GM18517 (cell line): ENCODE measurements at regions not wholly inside any gene's neighbourhood (a gene's known extent, or its start where the extent isn't known, plus 50 kb on each side); places are given as distances from the start of the nearest gene placed in this dataset.
"Not testable (repeated sequence)": the region's sequence is repeated elsewhere in the genome, so short reads cannot be mapped to it uniquely, and the experiment has no call there.

ENCODE experiments used
- ATAC-seq: cut with Tn5 transposase; IDR thresholded peaks from one replicate; pipeline ENCODE4 v1.9.1; 2021; ENCODE audit warnings: mild to moderate bottlenecking, moderate library complexity; ENCODE audit not compliant: unreplicated experiment

DNA sequence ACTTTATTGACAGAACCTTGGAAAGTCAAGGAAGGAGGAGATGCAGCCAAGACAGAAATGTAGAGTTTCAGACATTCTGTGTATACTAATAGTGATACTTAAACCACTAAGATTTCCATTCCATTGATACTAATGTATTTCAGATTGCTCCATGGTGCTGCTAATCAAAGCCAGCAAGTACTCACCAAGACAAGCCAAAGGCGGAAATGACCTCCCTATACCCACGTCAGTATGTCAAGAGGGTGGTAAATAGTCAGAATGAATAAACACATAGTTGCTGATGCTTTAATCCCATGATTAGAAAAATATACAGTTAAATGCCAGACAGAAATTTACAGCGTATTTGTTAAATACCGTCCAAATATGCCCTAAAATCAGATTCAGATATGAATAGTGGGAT lies 417.8 kb upstream of the INTU start:
- ATAC-seq = no peak

- no peak for ATAC-seq
These were observed 415.0 kb upstream of the INTU start for GRCh38 chr4:127217586-127218229.

DNA sequence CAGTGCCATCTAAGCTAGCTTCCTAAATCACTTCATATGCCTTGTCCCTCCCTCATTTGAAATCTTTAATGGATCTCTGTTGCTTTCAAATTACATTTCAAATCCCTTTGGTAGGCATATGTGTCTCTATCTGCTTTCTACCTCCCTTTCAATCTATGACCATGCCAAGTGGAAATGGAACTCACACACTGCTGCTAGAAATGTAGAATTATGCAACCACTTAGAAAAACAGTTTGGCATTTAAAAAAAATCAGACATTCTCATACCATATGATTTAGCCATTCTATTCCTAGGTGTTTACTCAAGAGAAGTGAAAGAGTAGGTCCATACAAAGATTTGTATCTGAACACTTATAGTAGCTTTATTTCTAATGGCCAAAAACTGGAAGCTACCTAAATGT lies 413.5 kb upstream of the INTU start:
- ATAC-seq = no peak

DNA sequence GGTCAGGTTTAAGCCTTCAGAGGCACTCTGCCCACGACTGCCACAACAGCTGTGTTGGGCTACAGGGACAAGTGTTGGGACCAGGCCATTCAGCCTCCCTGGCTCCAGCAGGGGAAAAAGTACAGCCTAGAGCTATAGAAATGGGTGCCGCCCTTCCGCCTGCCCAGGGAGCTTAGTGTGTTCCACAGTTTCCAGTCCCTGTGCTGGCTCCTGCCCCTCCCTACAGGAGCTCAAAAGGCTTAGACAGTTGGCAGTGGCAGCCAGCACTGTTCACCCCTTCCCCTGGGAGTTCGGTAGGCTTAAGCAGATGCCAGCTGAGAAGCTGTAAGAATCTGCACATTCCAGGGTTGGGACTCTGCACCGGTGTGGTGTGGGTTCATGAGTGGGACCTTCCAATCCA lies 408.2 kb upstream of the INTU start:
- no peak for ATAC-seq

- ATAC-seq = no peak
These were observed 402.7 kb upstream of the INTU start for GRCh38 chr4:127229855-127230608.

GRCh38 chr4:127236889-127237288 lies 395.9 kb upstream of the INTU start:
- no peak for ATAC-seq

- ATAC-seq = no peak
These were observed 395.2 kb upstream of the INTU start for GRCh38 chr4:127237581-127237980.

DNA sequence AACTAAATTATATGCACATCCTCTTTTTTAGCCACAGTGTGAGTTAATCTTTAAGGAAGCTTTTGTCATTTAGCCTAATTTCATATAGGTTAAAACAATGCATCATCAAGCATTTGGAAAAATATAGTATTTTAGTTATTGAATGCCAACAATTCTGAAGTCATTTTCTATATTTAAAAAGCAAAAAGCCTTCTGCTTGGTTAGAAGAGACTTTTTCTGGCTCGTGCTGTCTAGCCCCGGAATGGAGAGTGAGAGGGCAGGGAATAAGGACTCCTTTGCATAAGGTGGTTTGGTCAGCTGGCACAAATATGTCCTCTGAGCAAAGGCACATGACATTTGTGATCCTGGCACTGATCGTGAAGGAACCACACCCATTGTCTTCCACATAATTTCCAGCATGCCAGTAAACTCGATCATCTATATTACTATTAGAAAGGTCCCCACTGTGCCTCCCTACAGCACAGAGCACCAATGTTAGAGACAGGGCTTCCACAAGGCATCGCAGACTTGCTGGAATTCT lies 393.7 kb upstream of the INTU start:
- ATAC-seq = no peak

GRCh38 chr4:127239902-127240763 lies 392.6 kb upstream of the INTU start:
- ATAC-seq = no peak

DNA sequence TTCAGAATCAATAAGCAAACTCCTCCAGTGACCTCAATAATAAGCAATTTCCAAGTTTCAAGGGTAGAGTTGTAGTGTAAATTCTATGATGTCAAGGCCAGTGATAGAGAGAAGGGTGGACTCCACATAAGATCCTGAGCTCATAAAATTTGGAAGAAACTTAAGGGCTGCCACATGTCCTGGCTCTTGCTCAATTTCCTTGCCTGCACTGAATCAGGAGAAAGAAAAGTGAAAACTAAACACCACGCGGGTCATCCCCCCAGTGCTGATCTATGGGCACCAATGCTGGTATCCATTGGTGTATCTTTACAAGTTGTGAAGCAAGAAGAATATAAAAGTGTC lies 392.0 kb upstream of the INTU start:
- ATAC-seq = no peak

DNA sequence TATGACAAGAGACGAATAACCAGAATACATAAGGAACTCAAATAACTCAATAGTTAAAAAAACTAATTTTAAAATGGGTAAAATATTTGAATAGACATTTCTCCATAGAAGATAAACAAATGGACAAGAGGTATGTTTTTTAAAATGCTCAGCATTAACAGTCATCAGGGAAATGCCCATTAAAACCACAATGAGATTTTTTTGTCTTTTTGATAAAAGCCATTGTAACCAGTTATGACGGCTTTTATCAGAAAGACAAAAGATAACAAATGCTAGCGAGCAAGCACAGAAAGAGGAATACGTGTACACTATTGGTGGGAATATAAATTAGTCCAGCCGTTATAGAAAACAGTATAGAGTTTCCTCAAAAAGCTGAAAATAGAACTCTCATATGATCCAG lies 388.2 kb upstream of the INTU start:
- ATAC-seq = no peak

DNA sequence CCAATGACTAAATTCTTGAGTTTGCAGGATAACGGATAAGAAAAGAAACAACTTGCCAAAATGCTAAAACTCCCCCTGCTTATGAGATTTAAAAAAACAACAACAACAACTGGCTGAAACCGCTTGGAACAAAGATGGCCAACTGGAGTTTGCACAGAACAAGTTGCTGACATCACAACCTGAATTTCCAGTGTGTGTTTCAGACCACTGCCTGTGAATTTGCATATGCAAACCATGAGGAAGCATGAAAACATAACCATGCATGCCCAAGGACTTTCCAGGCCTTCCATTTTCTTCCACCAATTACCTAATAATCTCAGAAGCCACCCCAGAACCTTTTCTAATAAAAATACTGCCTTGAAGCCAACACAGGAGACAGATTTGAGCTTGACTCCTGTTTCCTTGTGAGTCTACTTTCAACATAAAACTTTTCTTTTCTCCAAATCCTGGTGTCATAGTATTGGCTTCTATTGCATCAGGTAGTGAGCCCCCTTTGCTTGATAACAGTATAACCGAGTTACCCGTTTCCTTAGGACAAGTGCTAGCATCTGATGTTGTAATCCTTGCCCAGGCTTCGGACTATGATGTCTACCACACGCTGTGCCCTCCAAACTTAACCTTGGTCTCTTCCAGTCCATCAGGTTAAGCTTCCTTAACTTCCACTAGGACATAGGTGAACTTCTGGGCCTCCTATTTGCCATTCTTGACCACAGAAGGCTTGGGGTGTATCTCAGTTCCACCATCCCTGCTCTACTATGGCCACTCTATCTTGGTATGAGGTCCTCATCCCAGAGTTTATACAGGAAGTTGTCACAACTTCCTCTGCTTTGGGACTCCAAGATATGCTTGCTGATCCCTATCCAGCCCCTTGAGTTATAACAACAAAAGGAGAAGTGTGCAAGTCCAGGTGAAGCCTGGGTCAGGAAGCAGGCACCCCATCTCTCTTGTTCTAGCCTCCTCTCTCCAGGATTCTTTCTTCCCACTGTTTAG lies 385.5 kb upstream of the INTU start:
- no peak for ATAC-seq

GRCh38 chr4:127249066-127249766 lies 383.5 kb upstream of the INTU start:
- ATAC-seq = no peak

DNA sequence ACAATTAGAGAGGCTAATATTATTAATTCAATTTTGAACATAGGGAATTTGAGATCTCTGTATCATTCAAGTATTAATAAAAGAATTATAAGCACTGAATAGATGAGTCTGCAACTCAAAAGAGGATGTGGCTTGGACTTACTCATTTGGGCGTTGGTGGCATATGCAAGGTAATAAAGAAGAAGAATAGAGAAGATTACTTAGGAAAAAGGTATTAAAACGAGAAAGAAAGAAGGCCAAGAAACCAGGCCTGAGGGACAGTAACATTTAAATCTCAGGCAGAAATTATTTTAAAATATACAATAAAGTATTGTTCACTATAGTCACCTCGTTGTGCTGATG lies 383.0 kb upstream of the INTU start:
- ATAC-seq = no peak

DNA sequence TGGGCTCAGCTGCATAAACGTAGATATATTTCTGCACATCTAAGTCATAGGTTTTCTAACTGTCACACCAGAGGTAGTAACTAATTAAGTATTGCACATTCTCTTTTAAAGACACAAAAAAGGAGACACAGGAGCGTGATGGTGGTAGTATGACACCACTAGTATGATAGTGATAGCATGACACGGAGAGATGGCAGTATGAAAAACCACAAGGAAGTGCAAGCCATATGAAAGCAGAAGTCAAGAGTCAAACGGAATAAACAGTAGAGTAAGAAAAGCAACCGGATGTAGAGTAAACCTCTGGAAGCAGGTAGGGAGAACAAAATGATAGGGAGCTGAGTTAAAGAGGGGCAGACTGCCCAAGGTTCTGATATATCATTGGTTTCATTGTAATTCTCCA lies 382.2 kb upstream of the INTU start:
- ATAC-seq = peak; percentile 83

GRCh38 chr4:127251423-127251822 lies 381.3 kb upstream of the INTU start:
- ATAC-seq = peak; percentile 71

DNA sequence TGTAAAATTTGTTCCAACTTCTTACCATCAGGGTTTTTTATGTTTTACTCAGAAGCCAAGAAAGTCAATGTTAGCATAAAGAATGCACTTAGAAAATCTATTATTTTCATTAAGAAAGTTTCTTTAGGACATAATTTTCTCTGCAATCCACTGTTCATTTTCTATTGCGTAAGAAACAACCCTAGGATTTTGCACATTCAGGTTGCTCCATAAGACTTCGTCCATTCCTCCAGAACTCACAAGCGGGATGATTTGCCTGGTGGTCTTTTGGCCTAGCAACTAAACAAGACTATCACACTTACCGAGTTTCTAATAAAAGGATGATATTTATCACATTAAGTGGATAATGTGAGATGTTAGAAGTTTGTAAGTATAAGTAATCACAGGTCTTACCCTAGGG lies 376.3 kb upstream of the INTU start:
- ATAC-seq = no peak

DNA sequence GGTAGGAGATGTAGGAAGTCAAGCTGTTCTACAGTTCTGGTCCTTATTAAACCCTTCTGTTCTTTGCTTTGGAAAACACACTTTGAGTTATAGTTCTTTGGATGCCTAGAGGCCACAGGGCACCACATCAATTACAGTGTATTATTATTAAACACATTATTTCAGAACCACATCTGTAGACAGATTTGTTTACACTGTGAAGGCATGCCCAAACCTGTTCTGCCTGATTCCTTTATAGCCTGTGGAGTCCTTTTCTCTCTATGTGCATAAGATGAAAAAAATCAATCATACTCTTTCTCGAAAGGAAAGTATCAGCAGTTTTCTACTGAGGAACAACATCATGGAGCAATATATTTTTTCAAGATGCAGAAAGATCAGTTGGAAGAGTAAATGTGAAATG lies 371.3 kb upstream of the INTU start:
- no peak for ATAC-seq

DNA sequence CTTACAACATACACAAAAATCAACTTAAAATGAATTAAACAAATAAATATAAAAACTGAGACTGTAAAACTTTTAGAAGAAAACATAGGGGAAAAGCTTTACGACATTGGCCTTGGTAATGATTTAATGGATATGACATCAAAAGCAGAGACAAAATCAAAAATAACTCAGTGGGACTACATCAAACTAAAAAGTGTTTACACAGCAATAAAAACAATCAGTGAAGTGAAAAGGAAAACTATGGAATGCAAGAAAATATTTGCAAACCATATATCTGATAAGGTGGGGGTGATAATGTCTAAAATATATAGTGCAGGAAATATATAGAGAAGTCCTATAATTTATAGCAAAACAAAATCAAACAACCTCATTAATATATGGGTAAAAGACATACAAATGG lies 364.4 kb upstream of the INTU start:
- ATAC-seq = no peak

- ATAC-seq = not testable (repeated sequence)
These were observed 355.7 kb upstream of the INTU start for GRCh38 chr4:127277023-127277422.
